Mesodermal cell (in vitro differentiated cells): ENCODE measurements at regions not wholly inside any gene's neighbourhood (a gene's known extent, or its start where the extent isn't known, plus 50 kb on each side); places are given as distances from the start of the nearest gene placed in this dataset.

Experiments
- H3K27ac ChIP-seq: 2 replicates; pipeline ENCODE4 v1.7.0; 2013; ENCODE audit warnings: mild to moderate bottlenecking, low read depth, low read length, moderate library complexity; ENCODE audit not compliant: severe bottlenecking
- H3K36me3 ChIP-seq: 2 replicates; pipeline ENCODE4 v1.7.1; 2013; ENCODE audit warnings: mild to moderate bottlenecking, low read length, moderate library complexity; ENCODE audit not compliant: control insufficient read depth, insufficient read depth
- H3K4me1 ChIP-seq: one replicate; pipeline ENCODE4 v1.7.1; 2013; ENCODE audit warnings: mild to moderate bottlenecking, low read length; ENCODE audit not compliant: insufficient read depth, control insufficient read depth, poor library complexity, severe bottlenecking
- H3K4me3 ChIP-seq: 2 replicates; pipeline ENCODE4 v1.7.0; 2013; ENCODE audit warnings: low read length, control low read depth, mild to moderate bottlenecking; ENCODE audit not compliant: insufficient read depth, poor library complexity, severe bottlenecking; ENCODE audit errors: extremely low read depth
- H3K9me3 ChIP-seq: 2 replicates; pipeline ENCODE4 v1.7.1; 2013; ENCODE audit warnings: mild to moderate bottlenecking, low read length, moderate library complexity; ENCODE audit not compliant: control insufficient read depth
- WGBS, 2 experiments: methylation state at CpG; one replicate each; pipeline ENCODE4 v1.1.5; 2013; ENCODE audit warnings: missing lambda C conversion rate in 2 of 2; ENCODE audit not compliant: insufficient coverage in 2 of 2; 5-methylcytosine and 5-hydroxymethylcytosine counted together

GRCh38 chr10:81288544-81288943 is 586.5 kb upstream of the NRG3 start:
- H3K27ac ChIP-seq = no peak overlapping the region
- H3K36me3 ChIP-seq = no peaks in the 10 kb centered on the region
- H3K9me3 ChIP-seq = no peaks in the 10 kb centered on the region
- H3K4me3 ChIP-seq = no peak overlapping the region
- H3K4me1 ChIP-seq = no peaks in the 10 kb centered on the region

- WGBS, 2 experiments = no CpG with 5 or more reads among the region's 4 CpGs
- Histone ChIP-seq H3K4me3 (no peak overlapping the region), H3K4me1 (no peaks in the 10 kb centered on the region), H3K36me3 (no peaks in the 10 kb centered on the region), H3K9me3 (no peaks in the 10 kb centered on the region), H3K27ac (no peak overlapping the region)
Observed at GRCh38 chr10:81297292-81297691, 577.7 kb upstream of the NRG3 start.

- Histone ChIP-seq H3K4me3 (no peak overlapping the region), H3K27ac (no peak overlapping the region), H3K9me3 (no peaks in the 10 kb centered on the region), H3K4me1 (no peaks in the 10 kb centered on the region), H3K36me3 (no peaks in the 10 kb centered on the region)
- 80% methylated on average over 1 of the region's 1 CpG; no CpG with 5 or more reads in 1 of the 2 experiments for WGBS, 2 experiments
Observed at GRCh38 chr10:81303656-81304055, 571.3 kb upstream of the NRG3 start.

- Histone ChIP-seq H3K9me3 (no peaks in the 10 kb centered on the region), H3K27ac (no peak overlapping the region), H3K4me3 (no peak overlapping the region), H3K36me3 (no peaks in the 10 kb centered on the region), H3K4me1 (no peaks in the 10 kb centered on the region)
- 87 to 90% methylated on average over 3 of the region's 4 CpGs for WGBS, 2 experiments
Observed at GRCh38 chr10:81306971-81307782, 567.8 kb upstream of the NRG3 start.

- Histone ChIP-seq H3K4me1 (no peaks in the 10 kb centered on the region), H3K27ac (no peak overlapping the region), H3K36me3 (no peaks in the 10 kb centered on the region), H3K9me3 (no peaks in the 10 kb centered on the region), H3K4me3 (no peak overlapping the region)
- WGBS, 2 experiments = 96 to 98% methylated on average over 25 of the region's 38 CpGs
Observed at GRCh38 chr10:81309041-81309552, 565.9 kb upstream of the NRG3 start.

- no peak overlapping the region for H3K4me3 ChIP-seq
- H3K27ac ChIP-seq = no peak overlapping the region
- no peaks in the 10 kb centered on the region for H3K4me1 ChIP-seq
- H3K9me3 ChIP-seq = no peaks in the 10 kb centered on the region
- 63% methylated on average over 1 of the region's 2 CpGs; no CpG with 5 or more reads in 1 of the 2 experiments for WGBS, 2 experiments
- H3K36me3 ChIP-seq = no peaks in the 10 kb centered on the region
Observed at GRCh38 chr10:81314471-81314870, 560.5 kb upstream of the NRG3 start.

GRCh38 chr10:81315026-81315425 is 560.0 kb upstream of the NRG3 start:
- Histone ChIP-seq H3K36me3 (no peaks in the 10 kb centered on the region), H3K9me3 (no peaks in the 10 kb centered on the region), H3K4me1 (no peaks in the 10 kb centered on the region), H3K4me3 (no peak overlapping the region), H3K27ac (no peak overlapping the region)
- WGBS, 2 experiments = no CpG with 5 or more reads among the region's 3 CpGs

- no CpG with 5 or more reads among the region's 1 CpG for WGBS, 2 experiments
- H3K36me3 ChIP-seq = no peaks in the 10 kb centered on the region
- no peak overlapping the region for H3K4me3 ChIP-seq
- no peak overlapping the region for H3K27ac ChIP-seq
- no peaks in the 10 kb centered on the region for H3K4me1 ChIP-seq
- H3K9me3 ChIP-seq = no peaks in the 10 kb centered on the region
Observed at GRCh38 chr10:81348003-81348402, 527.0 kb upstream of the NRG3 start.

GRCh38 chr10:81367132-81367531 is 507.9 kb upstream of the NRG3 start:
- no peak overlapping the region for H3K27ac ChIP-seq
- no peaks in the 10 kb centered on the region for H3K36me3 ChIP-seq
- no peaks in the 10 kb centered on the region for H3K4me1 ChIP-seq
- H3K4me3 ChIP-seq = no peak overlapping the region
- WGBS, 2 experiments = 80% methylated on average over 1 of the region's 2 CpGs; no CpG with 5 or more reads in 1 of the 2 experiments
- H3K9me3 ChIP-seq = no peaks in the 10 kb centered on the region

GRCh38 chr10:81386817-81387216 is 488.2 kb upstream of the NRG3 start:
- no peaks in the 10 kb centered on the region for H3K4me1 ChIP-seq
- WGBS, 2 experiments = 91 to 92% methylated on average over 2 of the region's 3 CpGs
- no peak overlapping the region for H3K4me3 ChIP-seq
- H3K27ac ChIP-seq = no peak overlapping the region
- no peaks in the 10 kb centered on the region for H3K36me3 ChIP-seq
- H3K9me3 ChIP-seq = no peaks in the 10 kb centered on the region

- no peaks in the 10 kb centered on the region for H3K4me1 ChIP-seq
- H3K36me3 ChIP-seq = no peaks in the 10 kb centered on the region
- H3K9me3 ChIP-seq = no peaks in the 10 kb centered on the region
- H3K4me3 ChIP-seq = no peak overlapping the region
- 63 to 88% methylated on average over 1 of the region's 3 CpGs for WGBS, 2 experiments
- no peak overlapping the region for H3K27ac ChIP-seq
Observed at GRCh38 chr10:81403451-81403850, 471.5 kb upstream of the NRG3 start.
